Astrocyte (in vitro differentiated cells and primary cell): ENCODE measurements at regions not wholly inside any gene's neighbourhood (a gene's known extent, or its start where the extent isn't known, plus 50 kb on each side); places are given as distances from the start of the nearest gene placed in this dataset.

ENCODE experiments used
- DNase-seq: peaks from one replicate; pipeline ENCODE4 v3.0.0-alpha.2; 2010; ENCODE audit warnings: low read depth
- FAIRE-seq: peaks from 2 replicates; lab custom pipeline; 2011; peaks lifted over from hg19 to GRCh38; lab: Jason Lieb, UNC
- H2AFZ ChIP-seq: 2 replicates; pipeline ENCODE4 v1.6.0; 2012; ENCODE audit warnings: low read depth, low read length, inconsistent platforms
- H3K27ac ChIP-seq: 2 replicates; pipeline ENCODE4 v1.5.1; 2011; ENCODE audit warnings: low read depth, low read length, inconsistent platforms
- H3K27me3 ChIP-seq: 2 replicates; pipeline ENCODE4 v1.6.0; 2011; ENCODE audit warnings: low read length, inconsistent platforms; ENCODE audit not compliant: insufficient read depth
- H3K36me3 ChIP-seq: 2 replicates; pipeline ENCODE4 v1.5.1; 2011; ENCODE audit warnings: low read length, inconsistent platforms; ENCODE audit not compliant: insufficient read depth
- H3K4me1 ChIP-seq: 2 replicates; pipeline ENCODE4 v1.5.1; 2011; ENCODE audit warnings: low read length, inconsistent platforms; ENCODE audit not compliant: insufficient read depth
- H3K4me2 ChIP-seq: 2 replicates; pipeline ENCODE4 v1.6.0; 2012; ENCODE audit warnings: low read length, inconsistent platforms
- H3K4me3 ChIP-seq: 2 replicates; pipeline ENCODE4 v1.5.1; 2011; ENCODE audit warnings: low read depth, mild to moderate bottlenecking, low read length, inconsistent platforms; ENCODE audit not compliant: insufficient read depth
- H3K79me2 ChIP-seq: 2 replicates; pipeline ENCODE4 v1.6.0; 2012; ENCODE audit warnings: mild to moderate bottlenecking, low read length, inconsistent platforms; ENCODE audit not compliant: insufficient read depth
- H3K9ac ChIP-seq: 2 replicates; pipeline ENCODE4 v1.6.0; 2012; ENCODE audit warnings: mild to moderate bottlenecking, low read length, inconsistent platforms
- H3K9me3 ChIP-seq: 2 replicates; pipeline ENCODE4 v1.5.1; 2012; ENCODE audit warnings: low read depth, mild to moderate bottlenecking, low read length, inconsistent platforms; ENCODE audit not compliant: insufficient read depth
- H4K20me1 ChIP-seq: 2 replicates; pipeline ENCODE4 v1.6.0; 2012; ENCODE audit warnings: low read length, inconsistent platforms; ENCODE audit not compliant: insufficient read depth
- H3K27ac Mint-ChIP-seq: one replicate; pipeline ENCODE4 v1.8.0; 2021; ENCODE audit warnings: mild to moderate bottlenecking, mixed read lengths; ENCODE audit not compliant: unreplicated experiment
- H3K27me3 Mint-ChIP-seq: one replicate; pipeline ENCODE4 v1.8.0; 2021; ENCODE audit warnings: low read depth, mixed read lengths; ENCODE audit not compliant: unreplicated experiment
- H3K36me3 Mint-ChIP-seq: one replicate; pipeline ENCODE4 v1.8.0; 2021; ENCODE audit warnings: low read depth, mixed read lengths; ENCODE audit not compliant: unreplicated experiment
- H3K4me1 Mint-ChIP-seq: one replicate; pipeline ENCODE4 v1.8.0; 2021; ENCODE audit warnings: low read depth, mixed read lengths; ENCODE audit not compliant: unreplicated experiment
- H3K4me3 Mint-ChIP-seq: one replicate; pipeline ENCODE4 v1.8.0; 2021; ENCODE audit warnings: mild to moderate bottlenecking, moderate library complexity, mixed read lengths; ENCODE audit not compliant: unreplicated experiment
- H3K9me3 Mint-ChIP-seq: one replicate; pipeline ENCODE4 v1.8.0; 2021; ENCODE audit warnings: mild to moderate bottlenecking, mixed read lengths; ENCODE audit not compliant: unreplicated experiment
- CTCF ChIP-seq: IDR thresholded peaks from 2 replicates; pipeline ENCODE4 v1.5.1; 2011; ENCODE audit warnings: low read depth, mild to moderate bottlenecking, inconsistent platforms, low read length, moderate library complexity; ENCODE audit not compliant: insufficient read depth
- EZH2 ChIP-seq: IDR thresholded peaks from 2 replicates; pipeline ENCODE4 v1.6.1; 2012; ENCODE audit warnings: mild to moderate bottlenecking, low read length, inconsistent platforms; ENCODE audit not compliant: insufficient read depth

DNA sequence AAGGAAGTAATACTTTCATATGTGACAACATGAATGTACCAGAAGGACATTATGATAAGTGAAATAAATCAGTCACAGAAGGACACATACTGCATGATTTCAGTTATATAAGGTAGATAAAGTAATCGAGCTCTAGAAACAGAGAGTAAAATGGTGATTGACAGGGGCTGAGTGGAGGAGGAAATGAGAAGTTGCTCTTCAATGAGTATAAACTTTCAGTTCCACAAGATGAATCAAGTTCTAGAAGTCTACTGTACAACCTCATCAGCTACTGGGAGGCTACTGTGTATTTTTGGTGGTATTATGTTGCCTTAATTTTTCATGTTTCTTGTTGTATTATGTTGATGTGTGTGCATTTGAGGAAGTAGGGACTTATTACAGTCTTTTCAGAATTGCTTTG, 270.9 kb upstream of the GRIA3 start:
- H3K4me1 Mint-ChIP-seq: no peaks in the 10 kb centered on the region
- TF ChIP-seq EZH2 (no peak), CTCF (no peak)

GRCh38 chrX:122913764-122914163, 270.3 kb upstream of the GRIA3 start:
- Mint-ChIP-seq H3K4me3 (no peak overlapping the region), H3K9me3 (no peaks in the 10 kb centered on the region), H3K36me3 (no peaks in the 10 kb centered on the region), H3K27me3 (no peaks in the 10 kb centered on the region), H3K27ac (no peak overlapping the region), H3K4me1 (no peaks in the 10 kb centered on the region)
- no peak overlapping the region for H3K27ac ChIP-seq
- H3K36me3 ChIP-seq: no peaks in the 10 kb centered on the region
- H3K4me1 ChIP-seq: no peaks in the 10 kb centered on the region
- TF ChIP-seq EZH2 (no peak), CTCF (no peak)
- H3K79me2 ChIP-seq: no peaks in the 10 kb centered on the region
- H3K9me3 ChIP-seq: no peaks in the 10 kb centered on the region
- no peak overlapping the region for H3K4me2 ChIP-seq
- no peak overlapping the region for H3K4me3 ChIP-seq
- no peaks in the 10 kb centered on the region for H3K27me3 ChIP-seq
- no peak for FAIRE-seq
- no peak overlapping the region for H3K9ac ChIP-seq
- no peaks in the 10 kb centered on the region for H4K20me1 ChIP-seq
- no peak for DNase-seq
- H2AFZ ChIP-seq: no peak overlapping the region

More for the DNA sequence above, 270.9 kb upstream of the GRIA3 start:
- Histone ChIP-seq H3K9ac (no peak overlapping the region), H4K20me1 (no peaks in the 10 kb centered on the region), H3K36me3 (no peaks in the 10 kb centered on the region), H2AFZ (no peak overlapping the region), H3K4me1 (no peaks in the 10 kb centered on the region), H3K9me3 (no peaks in the 10 kb centered on the region), H3K27ac (no peak overlapping the region), H3K79me2 (no peaks in the 10 kb centered on the region), H3K4me2 (no peak overlapping the region), H3K27me3 (no peaks in the 10 kb centered on the region), H3K4me3 (no peak overlapping the region)
- no peaks in the 10 kb centered on the region for H3K27me3 Mint-ChIP-seq
- no peak for DNase-seq
- no peaks in the 10 kb centered on the region for H3K9me3 Mint-ChIP-seq
- H3K4me3 Mint-ChIP-seq: no peak overlapping the region
- no peak overlapping the region for H3K27ac Mint-ChIP-seq
- peak; percentile 98 for FAIRE-seq
- H3K36me3 Mint-ChIP-seq: no peaks in the 10 kb centered on the region

DNA sequence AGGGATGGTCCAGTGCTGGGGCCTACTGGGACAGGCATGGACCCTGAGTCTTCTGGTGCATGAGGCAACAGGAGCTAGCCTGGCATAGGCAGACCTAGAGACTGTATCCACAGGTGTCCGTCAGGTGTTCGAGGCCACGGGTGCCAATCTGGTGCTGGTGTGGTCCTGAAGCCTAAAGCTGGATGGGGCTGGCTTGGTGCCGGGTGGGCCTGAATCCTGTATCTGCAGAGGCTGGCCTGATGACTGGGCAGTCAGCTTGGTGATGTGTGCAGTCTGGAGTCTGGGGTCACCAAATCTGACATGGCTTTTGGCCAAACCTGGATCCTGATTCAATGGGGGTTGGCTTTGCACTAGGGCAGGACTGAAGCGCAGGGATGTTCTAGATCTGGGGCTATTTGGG, 269.8 kb upstream of the GRIA3 start:
- Histone ChIP-seq H2AFZ (no peak overlapping the region), H3K9me3 (no peaks in the 10 kb centered on the region), H3K79me2 (no peaks in the 10 kb centered on the region), H3K36me3 (no peaks in the 10 kb centered on the region), H3K4me3 (no peak overlapping the region), H3K4me2 (no peak overlapping the region), H3K27me3 (no peaks in the 10 kb centered on the region), H4K20me1 (no peaks in the 10 kb centered on the region), H3K4me1 (no peaks in the 10 kb centered on the region), H3K27ac (no peak overlapping the region), H3K9ac (no peak overlapping the region)
- Mint-ChIP-seq H3K4me1 (no peaks in the 10 kb centered on the region), H3K9me3 (no peaks in the 10 kb centered on the region), H3K27ac (no peak overlapping the region), H3K27me3 (no peaks in the 10 kb centered on the region), H3K4me3 (no peak overlapping the region), H3K36me3 (no peaks in the 10 kb centered on the region)
- DNase-seq (no peak), FAIRE-seq (no peak)
- no peak for TF ChIP-seq EZH2
- TF ChIP-seq CTCF: no peak
